Neural crest cell (in vitro differentiated cells): ENCODE measurements at regions not wholly inside any gene's neighbourhood (a gene's known extent, or its start where the extent isn't known, plus 50 kb on each side); places are given as distances from the start of the nearest gene placed in this dataset.
"Not testable (repeated sequence)": the region's sequence is repeated elsewhere in the genome, so short reads cannot be mapped to it uniquely, and the experiment has no call there.

Experiments used
- DNase-seq: peaks from one replicate; pipeline ENCODE4 v3.0.0; 2021; ENCODE audit warnings: low read depth, mixed read lengths, low spot score
- H3K27ac Mint-ChIP-seq: one replicate; pipeline ENCODE4 v1.8.0; 2021; ENCODE audit warnings: mild to moderate bottlenecking, mixed read lengths; ENCODE audit not compliant: unreplicated experiment
- H3K27me3 Mint-ChIP-seq: 2 replicates; pipeline ENCODE4 v1.8.0; 2021; ENCODE audit warnings: low read depth, mild to moderate bottlenecking, mixed read lengths
- H3K36me3 Mint-ChIP-seq: 2 replicates; pipeline ENCODE4 v1.8.0; 2021; ENCODE audit warnings: low read depth, mild to moderate bottlenecking, mixed read lengths
- H3K4me1 Mint-ChIP-seq: 2 replicates; pipeline ENCODE4 v1.8.0; 2021; ENCODE audit warnings: mixed read lengths
- H3K4me3 Mint-ChIP-seq: one replicate; pipeline ENCODE4 v1.8.0; 2021; ENCODE audit warnings: mild to moderate bottlenecking, mixed read lengths
- H3K9me3 Mint-ChIP-seq: 2 replicates; pipeline ENCODE4 v1.8.0; 2021; ENCODE audit warnings: mixed read lengths
- TF ChIP-seq, protein P1 (sequence below): fragments of 200-600 bp; sonication (generic); conservative IDR thresholded peaks from 2 replicates; pipeline ENCODE4 v1.5.0; 2021; ENCODE audit warnings: antibody characterized with exemption, mild to moderate bottlenecking

DNA sequence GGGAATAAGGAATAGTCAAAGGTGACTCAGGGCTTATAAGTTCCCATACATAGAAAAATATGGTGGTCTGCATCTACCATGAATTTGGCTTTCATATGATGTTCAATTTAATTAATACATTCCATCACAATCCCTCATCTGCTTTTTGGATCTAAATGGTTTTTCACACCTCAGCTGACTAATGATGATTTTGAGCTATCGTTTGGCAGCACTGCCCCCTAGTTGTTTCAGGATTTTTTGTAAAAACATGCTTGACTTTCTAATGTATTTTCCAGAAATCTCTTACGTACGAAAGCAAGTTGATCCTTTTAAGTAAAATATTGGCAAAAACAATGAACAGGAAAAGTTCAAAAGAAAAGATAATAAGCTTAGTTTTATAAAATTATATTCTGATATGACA is 408.6 kb upstream of the ADGRB3 start:
- Mint-ChIP-seq H3K27ac (no peak overlapping the region), H3K36me3 (no peaks in the 10 kb centered on the region), H3K4me3 (no peak overlapping the region), H3K9me3 (no peaks in the 10 kb centered on the region), H3K27me3 (no peaks in the 10 kb centered on the region), H3K4me1 (no peaks in the 10 kb centered on the region)
- no peak for DNase-seq
- TF ChIP-seq, protein P1, sequence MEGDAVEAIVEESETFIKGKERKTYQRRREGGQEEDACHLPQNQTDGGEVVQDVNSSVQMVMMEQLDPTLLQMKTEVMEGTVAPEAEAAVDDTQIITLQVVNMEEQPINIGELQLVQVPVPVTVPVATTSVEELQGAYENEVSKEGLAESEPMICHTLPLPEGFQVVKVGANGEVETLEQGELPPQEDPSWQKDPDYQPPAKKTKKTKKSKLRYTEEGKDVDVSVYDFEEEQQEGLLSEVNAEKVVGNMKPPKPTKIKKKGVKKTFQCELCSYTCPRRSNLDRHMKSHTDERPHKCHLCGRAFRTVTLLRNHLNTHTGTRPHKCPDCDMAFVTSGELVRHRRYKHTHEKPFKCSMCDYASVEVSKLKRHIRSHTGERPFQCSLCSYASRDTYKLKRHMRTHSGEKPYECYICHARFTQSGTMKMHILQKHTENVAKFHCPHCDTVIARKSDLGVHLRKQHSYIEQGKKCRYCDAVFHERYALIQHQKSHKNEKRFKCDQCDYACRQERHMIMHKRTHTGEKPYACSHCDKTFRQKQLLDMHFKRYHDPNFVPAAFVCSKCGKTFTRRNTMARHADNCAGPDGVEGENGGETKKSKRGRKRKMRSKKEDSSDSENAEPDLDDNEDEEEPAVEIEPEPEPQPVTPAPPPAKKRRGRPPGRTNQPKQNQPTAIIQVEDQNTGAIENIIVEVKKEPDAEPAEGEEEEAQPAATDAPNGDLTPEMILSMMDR, result peak; percentile 60

DNA sequence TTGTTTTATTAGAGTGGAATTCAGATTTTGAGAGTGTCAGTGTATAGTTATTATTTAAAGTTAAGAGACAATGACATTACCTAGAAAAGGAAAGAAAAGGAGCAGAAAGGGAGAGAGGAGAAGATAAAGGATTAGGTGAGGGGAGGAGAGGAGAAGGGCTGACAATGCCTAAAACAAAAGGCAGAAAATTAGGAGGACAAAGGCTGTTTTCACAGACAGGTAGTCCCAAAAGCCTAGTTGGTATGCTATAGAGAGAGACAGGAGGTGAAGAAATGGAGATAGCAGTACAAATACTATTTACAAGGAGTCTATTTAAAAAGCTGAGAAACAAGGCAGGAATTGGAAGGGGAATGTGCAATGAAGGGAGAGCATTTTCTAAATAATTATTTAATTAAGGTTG is 409.4 kb upstream of the ADGRB3 start:
- Mint-ChIP-seq H3K27me3 (no peaks in the 10 kb centered on the region), H3K9me3 (no peaks in the 10 kb centered on the region), H3K4me3 (no peak overlapping the region), H3K27ac (no peak overlapping the region), H3K36me3 (no peaks in the 10 kb centered on the region), H3K4me1 (no peaks in the 10 kb centered on the region)
- TF ChIP-seq, protein P1, result no peak
- no peak for DNase-seq

DNA sequence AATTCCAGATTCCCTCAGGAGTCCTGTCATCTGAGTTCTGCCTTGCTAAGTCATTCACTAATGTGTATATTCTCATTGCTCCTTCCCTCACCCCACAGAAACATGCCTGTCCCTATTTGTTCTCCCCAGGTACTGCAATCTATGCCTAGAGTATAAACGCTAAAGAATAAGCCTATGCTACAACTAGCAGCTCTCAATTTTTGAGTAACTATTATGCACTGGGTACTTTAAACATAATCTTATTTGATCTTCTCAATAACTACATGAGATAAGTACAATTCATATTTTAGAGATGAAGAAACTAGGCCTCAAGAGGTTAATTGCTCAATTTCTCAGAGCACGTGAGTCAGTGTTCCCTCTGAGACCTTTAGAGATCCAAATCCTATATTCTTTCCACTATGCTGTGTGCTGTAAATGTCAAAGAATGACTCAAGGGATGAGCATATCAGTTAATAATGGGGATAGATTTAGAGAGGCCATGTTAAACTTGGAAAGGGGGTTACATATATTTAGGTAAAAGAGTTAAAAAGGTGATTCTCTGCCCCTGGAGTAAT is 423.8 kb upstream of the ADGRB3 start:
- H3K27ac Mint-ChIP-seq, result peak overlapping the region; percentile 64
- peaks cover 4% of the 10 kb centered on the region for H3K36me3 Mint-ChIP-seq
- TF ChIP-seq, protein P1, result no peak
- no peaks in the 10 kb centered on the region for H3K27me3 Mint-ChIP-seq
- no peaks in the 10 kb centered on the region for H3K4me1 Mint-ChIP-seq
- no peak for DNase-seq
- H3K4me3 Mint-ChIP-seq, result no peak overlapping the region
- peaks cover 25% of the 10 kb centered on the region for H3K9me3 Mint-ChIP-seq

DNA sequence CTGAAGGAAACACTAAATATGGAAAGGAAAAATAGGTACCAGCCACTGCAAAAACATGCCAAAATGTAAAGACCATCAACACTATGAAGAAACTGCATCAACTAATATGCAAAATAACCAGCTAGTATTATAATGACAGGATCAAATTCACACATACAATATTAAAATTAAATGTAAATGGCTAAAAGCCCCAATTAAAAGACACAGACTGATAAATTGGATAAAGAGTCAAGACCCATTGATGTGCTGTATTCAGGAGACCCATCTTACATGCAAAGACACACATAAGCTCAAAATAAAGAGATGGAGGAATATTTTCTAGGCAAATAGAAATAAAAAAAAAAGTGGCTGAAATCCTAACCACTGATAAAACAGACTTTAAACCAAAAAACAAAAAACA is 427.5 kb upstream of the ADGRB3 start:
- not testable (repeated sequence) for H3K4me1 Mint-ChIP-seq, H3K27ac Mint-ChIP-seq

DNA sequence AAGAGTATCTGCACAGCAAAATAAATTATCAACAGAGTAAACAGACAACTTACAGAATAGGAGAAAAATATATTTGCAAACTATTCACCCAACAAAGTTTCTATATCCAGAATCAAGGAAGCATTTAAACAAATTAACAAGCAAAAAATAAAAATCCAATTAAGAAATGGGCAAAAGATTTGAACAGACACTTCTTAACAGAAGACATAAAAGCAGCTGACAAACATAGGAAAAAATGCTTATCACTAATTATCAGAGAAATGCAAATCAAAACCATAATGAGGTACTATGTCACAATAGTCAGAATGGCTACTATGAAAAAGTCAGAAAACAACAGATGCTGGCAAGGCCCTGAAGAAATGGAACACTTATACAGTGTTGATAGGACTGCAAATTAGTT is 434.2 kb upstream of the ADGRB3 start:
- Mint-ChIP-seq H3K27me3 (no peaks in the 10 kb centered on the region), H3K4me3 (no peak overlapping the region), H3K4me1 (no peaks in the 10 kb centered on the region), H3K36me3 (peaks cover 5% of the 10 kb centered on the region), H3K9me3 (peaks cover 21% of the 10 kb centered on the region), H3K27ac (no peak overlapping the region)
- TF ChIP-seq, protein P1, result no peak
- DNase-seq, result no peak

More for the DNA sequence above, 427.5 kb upstream of the ADGRB3 start:
- not testable (repeated sequence) for H3K27me3 Mint-ChIP-seq, H3K36me3 Mint-ChIP-seq, DNase-seq, H3K4me3 Mint-ChIP-seq
- peaks cover 10% of the 10 kb centered on the region for H3K9me3 Mint-ChIP-seq

DNA sequence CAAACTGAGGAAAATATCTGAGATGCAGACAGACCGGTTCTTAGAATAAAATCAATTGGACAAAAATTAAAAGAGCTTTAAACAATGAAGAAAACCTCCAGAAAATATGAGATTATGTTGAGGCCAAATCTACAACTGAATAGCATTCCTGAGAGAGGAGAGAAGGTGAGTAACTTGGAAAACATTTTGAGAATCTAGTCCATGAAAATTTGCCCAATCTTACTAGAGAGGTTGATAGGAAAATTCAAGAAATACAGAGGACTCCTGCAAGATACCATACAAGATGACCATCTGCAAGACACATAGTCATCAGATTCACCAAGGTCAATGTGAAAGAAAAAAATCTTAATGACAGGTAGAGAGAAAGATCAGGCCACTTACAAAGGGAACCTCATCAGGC is 437.7 kb upstream of the ADGRB3 start:
- TF ChIP-seq, protein P1, result no peak
- Mint-ChIP-seq H3K9me3 (peaks cover 21% of the 10 kb centered on the region), H3K4me1 (no peaks in the 10 kb centered on the region), H3K36me3 (peaks cover 5% of the 10 kb centered on the region), H3K27ac (no peak overlapping the region), H3K4me3 (no peak overlapping the region), H3K27me3 (no peaks in the 10 kb centered on the region)
- no peak for DNase-seq
